K562 (cell line): ENCODE measurements at regions not wholly inside any gene's neighbourhood (a gene's known extent, or its start where the extent isn't known, plus 50 kb on each side); places are given as distances from the start of the nearest gene placed in this dataset.

ENCODE experiments used
- HNRNPL ChIP-seq: fragments of 200-400 bp; formaldehyde crosslinking; IDR thresholded peaks from 2 replicates; pipeline ENCODE4 v1.6.1; 2017; ENCODE audit warnings: low read depth, mild to moderate bottlenecking, low read length
- RCOR1 ChIP-seq, 2 experiments: IDR thresholded peaks; 2 replicates each; pipeline ENCODE4 v1.6.1; 2012; ENCODE audit warnings: low read depth in 2 of 2, low read length in 2 of 2, borderline replicate concordance in 1 of 2, improper control_type of control experiment in 1 of 2
- SIN3A ChIP-seq, 2 experiments: fragments of 150-350 bp in 1 of 2; IDR thresholded peaks; 2 replicates each; pipeline ENCODE4 v1.6.1; 2011 to 2016; ENCODE audit warnings: borderline replicate concordance in 2 of 2, low read depth in 2 of 2, low read length in 2 of 2, mild to moderate bottlenecking in 2 of 2, moderate library complexity in 2 of 2; ENCODE audit not compliant: control insufficient read depth in 1 of 2
- TAF1 ChIP-seq: IDR thresholded peaks from 2 replicates; pipeline ENCODE4 v1.6.1; 2011; ENCODE audit warnings: mild to moderate bottlenecking, low read length, moderate library complexity; ENCODE audit not compliant: insufficient read depth, control insufficient read depth, severe bottlenecking; ENCODE audit errors: extremely low read depth
- ZNF696 ChIP-seq: fragments of 250-450 bp; sonication (Bioruptor Pico); conservative IDR thresholded peaks from 2 replicates; pipeline ENCODE4 v1.4.0; 2020; ENCODE audit warnings: mild to moderate bottlenecking, moderate library complexity
- TF ChIP-seq, protein P1 (sequence below): fragments of 450-650 bp; IDR thresholded peaks from 2 replicates; pipeline ENCODE4 v1.6.1; 2014; ENCODE audit warnings: low read depth, mild to moderate bottlenecking, moderate library complexity, borderline replicate concordance
- TF ChIP-seq, protein P2 (sequence below): fragments of 450-650 bp; IDR thresholded peaks from 2 replicates; pipeline ENCODE4 v1.6.1; 2016; ENCODE audit warnings: low read depth

DNA sequence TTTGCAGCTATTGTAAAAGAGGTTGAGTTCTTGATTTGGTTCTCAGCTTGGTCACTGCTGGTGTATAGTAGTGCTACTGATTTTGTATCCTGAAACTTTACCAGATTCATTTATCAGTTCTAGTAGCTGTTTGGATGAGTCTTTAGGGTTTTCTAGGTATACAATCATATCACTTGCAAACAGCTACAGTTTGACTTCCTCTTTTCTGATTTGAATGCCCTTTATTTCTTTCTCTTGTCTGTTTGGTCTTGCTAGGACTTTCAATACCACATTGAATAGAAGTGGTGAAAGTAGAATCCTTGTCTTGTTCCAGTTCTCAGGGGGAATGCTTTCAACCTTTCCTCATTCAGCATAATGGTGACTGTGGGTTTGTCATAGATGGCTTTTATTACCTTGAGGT, 210.5 kb upstream of the DPP10 start:
- TF ChIP-seq TAF1 (no peak), SIN3A (IDR thresholded peaks at IDR 0.05; ENCODE audit: borderline replicate concordance in 2 of 2, control insufficient read depth in 1 of 2, low read depth in 2 of 2, low read length in 2 of 2) (no peak), ZNF696 (CRISPR knock-in tag) (no peak), RCOR1 (IDR thresholded peaks at IDR 0.05; ENCODE audit: borderline replicate concordance in 1 of 2, low read depth in 2 of 2, low read length in 2 of 2) (no peak), HNRNPL (no peak)
- TF ChIP-seq, protein P1, sequence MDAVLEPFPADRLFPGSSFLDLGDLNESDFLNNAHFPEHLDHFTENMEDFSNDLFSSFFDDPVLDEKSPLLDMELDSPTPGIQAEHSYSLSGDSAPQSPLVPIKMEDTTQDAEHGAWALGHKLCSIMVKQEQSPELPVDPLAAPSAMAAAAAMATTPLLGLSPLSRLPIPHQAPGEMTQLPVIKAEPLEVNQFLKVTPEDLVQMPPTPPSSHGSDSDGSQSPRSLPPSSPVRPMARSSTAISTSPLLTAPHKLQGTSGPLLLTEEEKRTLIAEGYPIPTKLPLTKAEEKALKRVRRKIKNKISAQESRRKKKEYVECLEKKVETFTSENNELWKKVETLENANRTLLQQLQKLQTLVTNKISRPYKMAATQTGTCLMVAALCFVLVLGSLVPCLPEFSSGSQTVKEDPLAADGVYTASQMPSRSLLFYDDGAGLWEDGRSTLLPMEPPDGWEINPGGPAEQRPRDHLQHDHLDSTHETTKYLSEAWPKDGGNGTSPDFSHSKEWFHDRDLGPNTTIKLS: no peak
- TF ChIP-seq, protein P2, sequence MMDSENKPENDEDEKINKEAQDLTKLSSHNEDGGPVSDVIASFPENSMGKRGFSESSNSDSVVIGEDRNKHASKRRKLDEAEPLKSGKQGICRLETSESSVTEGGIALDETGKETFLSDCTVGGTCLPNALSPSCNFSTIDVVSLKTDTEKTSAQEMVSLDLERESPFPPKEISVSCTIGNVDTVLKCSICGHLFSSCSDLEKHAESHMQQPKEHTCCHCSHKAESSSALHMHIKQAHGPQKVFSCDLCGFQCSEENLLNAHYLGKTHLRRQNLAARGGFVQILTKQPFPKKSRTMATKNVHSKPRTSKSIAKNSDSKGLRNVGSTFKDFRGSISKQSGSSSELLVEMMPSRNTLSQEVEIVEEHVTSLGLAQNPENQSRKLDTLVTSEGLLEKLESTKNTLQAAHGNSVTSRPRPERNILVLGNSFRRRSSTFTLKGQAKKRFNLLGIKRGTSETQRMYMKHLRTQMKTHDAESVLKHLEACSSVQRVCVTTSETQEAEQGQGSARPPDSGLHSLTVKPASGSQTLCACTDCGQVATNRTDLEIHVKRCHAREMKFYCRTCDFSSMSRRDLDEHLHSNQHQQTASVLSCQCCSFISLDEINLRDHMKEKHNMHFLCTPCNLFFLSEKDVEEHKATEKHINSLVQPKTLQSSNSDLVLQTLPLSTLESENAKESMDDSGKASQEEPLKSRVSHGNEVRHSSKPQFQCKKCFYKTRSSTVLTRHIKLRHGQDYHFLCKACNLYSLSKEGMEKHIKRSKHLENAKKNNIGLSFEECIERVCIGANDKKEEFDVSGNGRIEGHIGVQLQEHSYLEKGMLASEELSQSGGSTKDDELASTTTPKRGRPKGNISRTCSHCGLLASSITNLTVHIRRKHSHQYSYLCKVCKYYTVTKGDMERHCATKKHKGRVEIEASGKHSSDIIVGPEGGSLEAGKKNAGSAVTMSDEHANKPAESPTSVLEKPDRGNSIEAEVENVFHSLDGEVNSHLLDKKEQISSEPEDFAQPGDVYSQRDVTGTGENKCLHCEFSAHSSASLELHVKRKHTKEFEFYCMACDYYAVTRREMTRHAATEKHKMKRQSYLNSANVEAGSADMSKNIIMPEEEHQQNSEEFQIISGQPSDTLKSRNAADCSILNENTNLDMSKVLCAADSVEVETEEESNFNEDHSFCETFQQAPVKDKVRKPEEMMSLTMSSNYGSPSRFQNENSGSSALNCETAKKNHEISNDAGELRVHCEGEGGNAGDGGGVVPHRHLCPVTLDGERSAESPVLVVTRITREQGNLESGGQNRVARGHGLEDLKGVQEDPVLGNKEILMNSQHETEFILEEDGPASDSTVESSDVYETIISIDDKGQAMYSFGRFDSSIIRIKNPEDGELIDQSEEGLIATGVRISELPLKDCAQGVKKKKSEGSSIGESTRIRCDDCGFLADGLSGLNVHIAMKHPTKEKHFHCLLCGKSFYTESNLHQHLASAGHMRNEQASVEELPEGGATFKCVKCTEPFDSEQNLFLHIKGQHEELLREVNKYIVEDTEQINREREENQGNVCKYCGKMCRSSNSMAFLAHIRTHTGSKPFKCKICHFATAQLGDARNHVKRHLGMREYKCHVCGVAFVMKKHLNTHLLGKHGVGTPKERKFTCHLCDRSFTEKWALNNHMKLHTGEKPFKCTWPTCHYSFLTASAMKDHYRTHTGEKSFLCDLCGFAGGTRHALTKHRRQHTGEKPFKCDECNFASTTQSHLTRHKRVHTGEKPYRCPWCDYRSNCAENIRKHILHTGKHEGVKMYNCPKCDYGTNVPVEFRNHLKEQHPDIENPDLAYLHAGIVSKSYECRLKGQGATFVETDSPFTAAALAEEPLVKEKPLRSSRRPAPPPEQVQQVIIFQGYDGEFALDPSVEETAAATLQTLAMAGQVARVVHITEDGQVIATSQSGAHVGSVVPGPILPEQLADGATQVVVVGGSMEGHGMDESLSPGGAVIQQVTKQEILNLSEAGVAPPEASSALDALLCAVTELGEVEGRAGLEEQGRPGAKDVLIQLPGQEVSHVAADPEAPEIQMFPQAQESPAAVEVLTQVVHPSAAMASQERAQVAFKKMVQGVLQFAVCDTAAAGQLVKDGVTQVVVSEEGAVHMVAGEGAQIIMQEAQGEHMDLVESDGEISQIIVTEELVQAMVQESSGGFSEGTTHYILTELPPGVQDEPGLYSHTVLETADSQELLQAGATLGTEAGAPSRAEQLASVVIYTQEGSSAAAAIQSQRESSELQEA: no peak
